NCI-H1436 (cell line): ENCODE measurements at regions not wholly inside any gene's neighbourhood (a gene's known extent, or its start where the extent isn't known, plus 50 kb on each side); places are given as distances from the start of the nearest gene placed in this dataset.
A peak's percentile ranks its signal among the peaks of the same experiment; 100 is the strongest.

Source experiments
- DNase-seq: peaks from one replicate; lab custom pipeline; 2025; lab: John Stamatoyannopoulos, UW

DNA sequence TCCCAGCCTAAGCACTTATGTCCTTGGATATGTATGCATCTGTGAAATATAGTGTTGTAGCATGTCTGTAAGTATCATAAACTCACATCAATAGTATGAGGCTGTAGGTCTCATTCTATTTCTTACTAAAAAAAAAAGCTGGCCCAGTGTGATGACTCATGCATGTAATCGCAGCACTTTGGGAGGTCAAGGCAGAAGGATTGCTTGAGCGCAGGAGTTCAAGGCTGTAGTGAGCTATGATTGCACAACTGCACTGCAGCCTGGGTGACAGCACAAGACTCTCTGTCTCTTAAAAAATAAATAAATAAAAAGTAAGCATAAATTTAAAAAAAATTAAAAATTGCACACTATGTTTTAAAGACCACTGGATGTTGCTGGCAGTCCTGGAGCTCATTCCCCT is 79.1 kb upstream of the SPATA13 start:
- DNase-seq: no peak

GRCh38 chr13:24083141-24083540 is 77.4 kb upstream of the SPATA13 start:
- no peak for DNase-seq

- DNase-seq: peak; percentile 56
Observed at GRCh38 chr13:24083722-24084421, 76.6 kb upstream of the SPATA13 start.

DNA sequence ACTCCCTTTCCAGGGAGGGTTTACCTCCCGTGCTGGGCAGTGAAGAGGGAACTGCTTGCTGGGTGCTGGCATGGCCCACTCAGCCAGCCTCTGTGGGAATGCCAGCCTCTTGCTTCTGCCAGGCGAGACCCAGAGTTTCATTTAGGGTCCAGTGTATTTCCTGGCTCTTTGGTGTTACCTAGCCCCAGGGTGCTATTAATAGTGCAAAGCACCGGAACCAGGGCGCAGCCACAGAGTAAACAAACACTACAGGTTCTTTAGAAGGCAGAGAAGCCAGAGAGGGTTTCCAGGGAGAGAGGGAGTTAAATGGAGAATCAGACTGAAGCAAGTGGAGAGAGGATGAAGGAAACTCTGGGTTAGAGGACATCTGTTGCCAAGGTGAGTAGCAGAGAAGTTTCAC is 74.9 kb upstream of the SPATA13 start:
- no peak for DNase-seq

DNA sequence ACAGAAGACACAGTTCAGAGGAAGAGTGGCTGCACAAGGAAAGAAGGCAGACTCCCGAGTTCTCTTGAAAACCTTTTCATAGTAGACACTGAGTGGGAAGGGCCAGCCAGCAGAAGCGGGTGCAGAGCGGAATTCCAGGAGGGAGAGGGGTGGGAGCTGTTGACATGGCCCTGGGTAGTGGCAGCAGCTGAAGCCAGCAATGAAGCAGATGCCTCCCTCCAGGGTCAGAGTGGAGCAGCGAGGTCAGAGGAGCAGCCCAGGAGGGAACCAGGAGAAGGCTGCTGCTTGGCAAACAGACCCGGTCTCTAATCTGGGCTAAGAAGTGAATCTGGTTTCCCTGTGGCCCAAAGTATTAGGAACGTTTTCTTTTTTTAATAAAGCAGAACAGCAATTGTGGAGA is 73.9 kb upstream of the SPATA13 start:
- DNase-seq: no peak

- DNase-seq: no peak
Observed at GRCh38 chr13:24087605-24088225, 72.8 kb upstream of the SPATA13 start.

DNA sequence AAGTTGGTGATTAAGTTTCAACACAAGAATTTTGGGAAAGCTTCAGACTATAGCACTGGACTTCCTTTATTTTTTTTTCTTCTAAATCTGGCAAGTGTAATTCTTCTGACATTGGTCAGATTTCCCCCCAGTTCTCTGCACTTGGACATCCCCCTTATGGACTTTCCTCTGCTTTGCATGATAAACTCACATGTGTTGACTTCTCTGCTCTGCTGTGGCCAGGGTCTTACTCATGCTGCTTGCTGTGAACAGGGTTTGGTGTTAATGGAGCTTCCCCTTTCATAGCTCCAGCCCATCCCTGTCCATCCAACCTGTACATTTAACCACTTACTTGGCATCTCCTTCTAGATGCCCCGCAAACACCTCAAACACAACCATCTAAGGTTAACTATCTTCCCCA is 70.5 kb upstream of the SPATA13 start:
- DNase-seq: no peak

GRCh38 chr13:24091080-24091479 is 69.4 kb upstream of the SPATA13 start:
- DNase-seq: no peak

GRCh38 chr13:24092108-24092507 is 68.4 kb upstream of the SPATA13 start:
- DNase-seq: no peak

GRCh38 chr13:24093047-24093446 is 67.5 kb upstream of the SPATA13 start:
- DNase-seq: no peak

DNA sequence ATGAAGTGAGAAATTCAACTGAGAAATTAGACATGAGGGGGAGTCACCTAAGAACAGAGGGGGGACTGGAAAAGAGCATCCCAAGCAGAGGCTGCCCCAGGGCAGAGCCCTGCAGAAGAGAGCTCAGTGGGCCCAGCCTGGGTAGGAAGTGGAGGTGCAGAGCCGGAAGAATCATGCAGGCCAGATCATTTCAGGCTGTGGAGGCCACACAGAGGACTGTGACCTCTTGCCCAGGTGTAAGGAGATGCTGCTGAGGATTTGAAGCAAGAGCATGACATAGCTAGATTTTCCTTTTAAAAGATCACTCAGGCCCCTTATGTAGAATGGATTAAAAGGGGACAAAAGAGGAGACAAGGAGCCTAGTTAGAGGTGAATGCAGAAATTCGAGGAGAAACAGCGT is 63.9 kb upstream of the SPATA13 start:
- DNase-seq: no peak

GRCh38 chr13:24097064-24097463 is 63.5 kb upstream of the SPATA13 start:
- DNase-seq: no peak

DNA sequence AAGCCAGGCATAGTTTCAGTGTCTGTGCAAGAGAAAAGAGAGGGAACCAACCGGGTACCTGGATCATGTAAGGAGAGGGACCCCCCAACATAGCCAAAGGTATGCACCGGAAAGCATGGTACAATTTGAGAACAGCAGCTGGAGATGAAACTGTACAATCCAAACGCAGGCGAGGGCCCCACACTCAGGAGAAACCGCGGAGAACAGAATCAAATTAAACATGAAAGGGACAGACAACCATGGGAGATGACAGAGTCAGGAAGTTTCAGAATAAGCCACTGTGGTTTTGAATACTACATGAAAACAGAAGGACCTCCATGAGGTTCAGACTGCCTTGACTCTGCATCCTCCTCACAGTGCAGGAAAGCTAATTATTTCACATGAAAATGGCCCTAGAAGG is 62.9 kb upstream of the SPATA13 start:
- no peak for DNase-seq

DNA sequence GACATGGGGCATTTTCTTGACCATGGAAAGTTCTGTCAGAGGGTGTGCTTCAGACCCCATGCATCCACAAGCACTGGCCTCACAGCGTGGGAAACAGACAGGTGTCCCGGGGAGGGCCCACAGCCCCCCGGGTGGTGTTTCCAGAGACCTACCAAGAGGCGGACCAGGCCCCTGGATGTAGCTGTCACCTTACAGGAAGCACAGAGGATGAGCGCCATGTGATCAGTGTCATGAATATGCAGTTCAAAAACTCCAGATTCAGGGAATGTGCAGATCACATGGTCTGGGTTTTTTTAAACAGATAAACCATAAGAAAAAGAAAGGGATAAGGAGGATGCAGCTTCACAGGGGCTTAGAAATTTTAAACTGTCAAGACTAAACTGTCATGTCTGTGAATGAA is 61.0 kb upstream of the SPATA13 start:
- DNase-seq: no peak

- no peak for DNase-seq
Observed at GRCh38 chr13:24100188-24100587, 60.3 kb upstream of the SPATA13 start.

DNA sequence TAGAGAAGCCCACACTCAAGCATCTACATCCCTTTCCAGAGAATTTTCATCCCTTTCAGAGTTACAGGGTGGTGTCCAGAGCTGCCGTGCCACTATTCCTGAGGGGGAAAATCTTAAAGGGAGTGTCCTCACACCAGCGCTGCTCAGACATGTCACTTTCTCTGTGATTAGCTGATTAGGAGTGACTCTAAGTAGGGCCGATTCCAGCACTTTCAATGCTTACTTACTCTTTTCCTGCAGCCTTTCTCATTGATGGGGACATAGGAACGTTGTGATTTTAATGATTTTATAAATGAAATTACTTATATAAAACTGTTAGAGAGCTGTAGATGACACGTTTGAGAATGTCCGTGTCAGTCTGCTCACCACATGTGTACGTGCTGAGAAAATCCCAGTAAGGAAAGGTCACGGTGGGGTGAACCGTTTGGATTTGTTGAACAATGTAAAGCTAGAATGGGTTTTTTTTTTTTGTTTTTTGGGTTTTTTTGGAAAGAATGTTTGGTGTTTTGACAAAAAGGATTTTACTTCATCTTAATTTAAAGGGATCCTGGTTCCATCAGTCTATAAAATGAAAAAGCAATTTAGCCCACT is 56.6 kb upstream of the SPATA13 start:
- no peak for DNase-seq

- no peak for DNase-seq
Observed at GRCh38 chr13:24104723-24105122, 55.8 kb upstream of the SPATA13 start.

GRCh38 chr13:24106429-24106828 is 54.1 kb upstream of the SPATA13 start:
- DNase-seq: no peak

- no peak for DNase-seq
Observed at GRCh38 chr13:24107955-24108614, 52.4 kb upstream of the SPATA13 start.

- DNase-seq: no peak
Observed at GRCh38 chr13:24108615-24108965, 51.9 kb upstream of the SPATA13 start.

GRCh38 chr13:24110011-24110410 is 50.5 kb upstream of the SPATA13 start:
- no peak for DNase-seq
